Esophagus squamous epithelium (tissue), 4 donors: ENCODE measurements at regions not wholly inside any gene's neighbourhood (a gene's known extent, or its start where the extent isn't known, plus 50 kb on each side); places are given as distances from the start of the nearest gene placed in this dataset.

Experiments
- CTCF ChIP-seq, 6 experiments: fragments of 450-650 bp in 4 of 6; fragments of 200-600 bp in 2 of 6; sonication (generic) in 2 of 6; IDR thresholded peaks; one replicate each; pipeline ENCODE4 v1.5.1; 2016 to 2019; ENCODE audit warnings: antibody characterized with exemption in 6 of 6, mild to moderate bottlenecking in 4 of 6, moderate library complexity in 4 of 6
- POLR2A ChIP-seq, 4 donors: fragments of 450-650 bp; IDR thresholded peaks; one replicate each; pipeline ENCODE4 v1.6.1; 2017; ENCODE audit warnings: antibody characterized with exemption in 4 of 4, mild to moderate bottlenecking in 4 of 4, moderate library complexity in 3 of 4

- TF ChIP-seq POLR2A (IDR thresholded peaks at IDR 0.05) (no peak), CTCF (IDR thresholded peaks at IDR 0.05) (no peak)
Measured at GRCh38 chr9:81476813-81477490, 212.4 kb downstream of the TLE1 start.
